GM08714 (cell line): ENCODE measurements at regions not wholly inside any gene's neighbourhood (a gene's known extent, or its start where the extent isn't known, plus 50 kb on each side); places are given as distances from the start of the nearest gene placed in this dataset.

Source experiments
- H3K4me3 ChIP-seq: fragments of 200-500 bp; sonication (Bioruptor generic); 2 replicates; pipeline ENCODE4 v1.5.1; 2014; ENCODE audit warnings: mild to moderate bottlenecking, low read length, inconsistent platforms
- ZNF274 ChIP-seq: IDR thresholded peaks from 2 replicates; pipeline ENCODE4 v1.6.1; 2012; ENCODE audit warnings: mild to moderate bottlenecking, low read depth, low read length

DNA sequence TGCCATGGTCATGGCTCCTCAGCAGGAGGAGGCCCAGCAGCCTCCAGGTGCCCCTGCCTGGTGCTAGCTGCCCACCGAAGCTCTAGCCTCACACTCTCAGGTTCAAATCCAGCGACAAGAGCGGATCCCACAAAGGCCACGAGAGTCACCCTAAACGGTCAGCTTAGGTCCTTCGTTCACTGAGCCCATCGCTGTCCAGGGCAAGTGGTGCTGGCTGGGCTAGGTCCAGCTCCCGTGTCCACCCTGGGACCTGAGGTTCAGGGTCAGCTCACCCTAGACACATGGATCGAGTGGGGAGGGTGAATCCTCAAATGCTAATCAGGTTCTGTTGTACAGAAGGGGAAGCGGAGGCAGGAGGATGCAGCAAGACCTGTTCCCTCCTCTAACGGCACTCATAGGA lies 171.9 kb upstream of the SULF2 start:
- TF ChIP-seq ZNF274 = no peak
- no peak overlapping the region for H3K4me3 ChIP-seq

DNA sequence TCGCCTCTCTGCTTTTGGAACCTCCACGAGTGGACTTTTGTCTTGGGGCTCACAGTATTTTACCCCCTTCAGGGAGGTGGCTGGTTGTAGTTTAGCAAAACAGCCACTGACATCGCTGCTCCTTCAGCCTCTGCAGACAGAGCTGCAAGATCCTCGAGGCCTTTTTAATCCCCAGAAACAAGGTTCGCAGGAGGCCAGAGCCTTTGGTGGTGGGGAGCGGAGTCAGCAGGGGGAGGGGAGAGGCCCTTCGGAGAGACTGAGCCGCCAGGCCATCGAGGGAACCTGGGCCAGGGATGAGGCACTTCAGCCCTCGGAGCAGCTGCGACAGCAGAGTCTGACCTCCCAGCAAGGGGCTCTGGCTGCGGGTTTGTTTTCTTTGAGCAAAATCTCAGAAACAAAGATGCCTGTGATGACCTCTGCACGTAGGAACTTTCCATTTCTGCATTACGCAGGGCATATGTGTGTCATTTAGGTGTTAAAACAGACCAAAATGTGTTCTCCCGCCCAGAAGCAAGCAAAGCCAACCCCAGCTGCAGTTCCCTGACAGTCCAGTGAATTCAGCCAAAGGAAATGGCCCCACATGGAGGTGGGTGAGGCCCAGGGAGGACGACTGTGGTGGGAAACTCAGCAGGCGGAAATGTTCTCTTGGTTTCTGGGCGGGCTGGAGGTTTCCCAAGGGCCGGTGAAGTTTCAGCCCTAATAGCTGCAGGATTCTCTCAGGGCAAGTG lies 171.2 kb upstream of the SULF2 start:
- H3K4me3 ChIP-seq = no peak overlapping the region
- TF ChIP-seq ZNF274 = no peak

DNA sequence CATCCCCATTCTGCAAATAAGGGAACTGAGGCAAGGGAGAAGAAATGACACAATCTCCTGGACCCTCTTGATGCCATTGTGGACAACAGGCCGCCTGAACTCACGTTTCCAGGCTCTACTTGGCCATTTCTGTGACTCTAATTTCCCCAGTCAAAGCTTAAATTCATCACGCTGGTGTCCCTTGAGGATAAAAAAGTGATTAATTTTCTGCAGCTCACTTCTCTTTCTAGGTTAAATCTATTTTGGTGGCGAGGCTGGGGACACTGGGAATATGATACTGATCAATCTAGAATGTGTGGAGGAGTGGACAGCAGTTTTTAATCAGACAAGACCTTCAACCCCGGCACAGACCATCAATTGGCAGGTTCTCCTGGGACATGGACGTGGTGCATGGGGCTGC lies 168.2 kb upstream of the SULF2 start:
- no peak for TF ChIP-seq ZNF274
- no peak overlapping the region for H3K4me3 ChIP-seq

DNA sequence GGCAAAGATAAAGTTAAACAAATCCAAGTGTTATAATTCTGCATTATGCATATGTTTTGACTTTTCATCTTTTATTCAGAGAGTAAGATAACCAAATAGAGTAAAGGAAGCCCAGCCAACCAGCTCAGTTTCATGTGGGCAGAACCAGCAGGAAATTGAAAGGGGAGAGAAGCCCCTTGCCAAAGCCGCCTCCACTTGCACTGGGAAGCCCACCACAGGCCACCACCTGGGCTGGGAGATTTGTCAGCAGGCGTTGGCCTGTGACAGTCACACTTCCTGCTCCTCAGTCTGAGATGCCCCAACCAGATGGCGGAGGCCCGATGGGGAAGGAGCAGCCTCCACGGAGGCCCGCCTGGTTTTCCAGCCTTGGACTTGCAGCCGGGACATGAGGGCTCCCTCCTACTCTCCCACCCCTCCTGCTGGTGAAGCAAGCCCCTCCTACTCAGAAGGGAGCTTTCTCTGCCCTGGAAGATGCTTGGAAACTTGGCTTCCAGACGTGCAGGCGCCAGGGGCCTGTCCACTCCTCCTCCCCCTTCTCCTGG lies 166.8 kb upstream of the SULF2 start:
- TF ChIP-seq ZNF274 = no peak
- no peak overlapping the region for H3K4me3 ChIP-seq

DNA sequence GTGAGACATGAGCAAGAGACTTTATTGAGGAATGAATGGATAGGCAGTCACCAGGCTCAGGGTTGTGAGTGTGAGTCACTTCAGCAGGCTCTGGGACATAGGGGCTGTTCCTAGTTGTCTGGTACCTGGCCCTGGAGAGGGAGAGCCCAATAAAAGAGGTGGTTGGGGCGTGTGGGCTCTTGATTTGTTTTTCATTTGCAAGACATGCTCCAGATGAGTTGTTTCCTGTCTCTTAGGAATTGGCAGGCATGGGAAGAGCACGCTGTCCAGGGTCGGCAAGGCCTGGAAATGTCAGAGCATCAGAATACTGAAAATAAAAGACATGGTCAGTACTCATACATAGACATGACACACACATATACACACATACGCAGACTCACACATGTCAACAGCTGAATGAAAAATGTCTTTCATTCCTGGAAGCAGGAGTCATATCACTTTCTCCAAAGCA lies 166.3 kb upstream of the SULF2 start:
- no peak overlapping the region for H3K4me3 ChIP-seq
- TF ChIP-seq ZNF274 = no peak

DNA sequence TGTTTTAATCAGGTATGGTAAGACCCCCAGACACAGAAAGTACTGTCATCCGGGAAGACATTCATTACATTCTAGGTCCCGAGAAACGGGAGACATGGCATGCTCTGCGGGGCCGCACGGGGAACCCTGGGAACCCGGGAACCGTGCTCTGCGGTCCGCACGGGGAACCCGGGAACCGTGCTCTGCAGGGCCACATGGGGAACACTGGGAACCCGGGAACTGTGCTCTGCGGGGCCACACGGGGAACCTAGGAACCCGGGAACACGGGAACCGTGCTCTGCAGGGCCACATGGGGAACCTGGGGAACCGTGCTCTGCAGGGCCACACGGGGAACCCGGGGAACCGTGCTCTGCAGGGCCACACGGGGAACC lies 165.6 kb upstream of the SULF2 start:
- TF ChIP-seq ZNF274 = no peak
- H3K4me3 ChIP-seq = no peak overlapping the region

DNA sequence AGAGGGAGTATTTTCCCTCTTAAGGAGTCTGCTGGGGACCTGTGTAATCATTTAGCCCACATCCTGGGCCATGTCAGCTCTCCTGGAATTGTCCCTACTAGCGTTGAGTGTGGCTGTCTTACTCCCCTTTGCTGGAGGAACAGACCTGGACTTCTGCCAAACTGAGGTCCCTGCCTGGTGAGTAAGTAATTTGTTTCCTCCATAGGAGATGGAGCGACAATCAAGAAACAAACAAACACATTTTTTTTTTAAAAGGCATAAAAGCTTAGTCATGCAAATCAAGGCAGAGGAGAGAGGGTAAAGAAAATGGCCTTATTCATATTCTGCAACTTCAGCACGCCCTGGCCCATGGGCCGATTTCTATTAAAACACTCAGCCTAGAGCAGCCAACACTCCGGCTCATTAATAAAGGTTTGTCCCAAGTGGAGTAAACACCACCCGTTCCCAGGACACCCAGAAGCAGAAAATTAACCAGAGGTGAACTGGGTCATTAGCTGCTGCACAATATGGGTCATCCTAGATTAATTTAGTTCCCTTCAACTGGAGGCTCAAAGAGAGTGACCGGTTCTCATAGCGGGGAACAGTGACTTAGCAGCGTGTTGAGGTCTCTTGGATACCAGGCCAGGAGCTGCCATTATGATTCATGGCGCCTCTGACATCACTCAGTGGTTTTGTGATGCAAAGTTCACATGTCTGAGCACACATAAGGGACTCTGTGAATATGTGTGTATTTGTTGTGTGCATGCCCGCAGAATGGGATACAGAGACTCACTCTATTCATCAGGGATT lies 165.0 kb upstream of the SULF2 start:
- no peak for TF ChIP-seq ZNF274
- H3K4me3 ChIP-seq = no peak overlapping the region

DNA sequence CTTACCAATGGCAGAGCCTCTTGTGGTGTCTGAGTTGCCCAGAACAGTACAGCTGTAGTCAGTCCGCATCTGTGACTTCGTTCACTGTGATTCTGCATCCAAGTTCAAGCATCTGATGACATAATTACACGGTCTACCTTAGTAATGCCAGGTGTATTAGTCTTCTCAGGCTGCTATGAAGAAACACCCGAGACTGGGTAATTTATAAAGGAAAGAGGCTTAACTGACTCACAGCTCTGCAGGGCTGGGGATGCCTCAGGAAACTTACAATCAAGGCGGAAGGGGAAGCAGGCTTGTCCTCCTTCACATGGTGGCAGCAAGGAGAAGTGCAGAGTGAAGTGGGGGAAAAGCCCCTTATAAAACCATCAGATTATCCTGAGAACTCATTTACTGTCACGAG lies 163.9 kb upstream of the SULF2 start:
- no peak overlapping the region for H3K4me3 ChIP-seq
- TF ChIP-seq ZNF274 = no peak

DNA sequence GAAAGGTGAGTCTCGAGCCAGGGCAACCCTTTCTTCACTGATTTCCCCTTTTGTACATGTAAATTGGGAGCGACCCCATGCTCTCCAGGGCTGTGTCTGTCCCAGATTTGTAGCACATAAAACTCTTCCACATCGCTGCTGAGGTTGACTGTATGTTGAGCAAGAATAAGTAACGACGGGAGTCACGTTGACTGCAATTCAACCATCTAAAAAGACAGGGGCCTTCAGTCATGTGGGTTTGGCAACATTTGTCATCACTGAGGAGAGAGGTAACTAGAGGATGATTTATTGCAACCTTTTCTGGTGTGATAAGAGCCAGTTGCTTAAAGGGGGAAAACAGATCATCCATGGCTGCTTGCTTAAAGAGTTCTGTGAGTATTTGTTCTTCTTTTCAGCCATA lies 159.4 kb upstream of the SULF2 start:
- no peak overlapping the region for H3K4me3 ChIP-seq
- no peak for TF ChIP-seq ZNF274

DNA sequence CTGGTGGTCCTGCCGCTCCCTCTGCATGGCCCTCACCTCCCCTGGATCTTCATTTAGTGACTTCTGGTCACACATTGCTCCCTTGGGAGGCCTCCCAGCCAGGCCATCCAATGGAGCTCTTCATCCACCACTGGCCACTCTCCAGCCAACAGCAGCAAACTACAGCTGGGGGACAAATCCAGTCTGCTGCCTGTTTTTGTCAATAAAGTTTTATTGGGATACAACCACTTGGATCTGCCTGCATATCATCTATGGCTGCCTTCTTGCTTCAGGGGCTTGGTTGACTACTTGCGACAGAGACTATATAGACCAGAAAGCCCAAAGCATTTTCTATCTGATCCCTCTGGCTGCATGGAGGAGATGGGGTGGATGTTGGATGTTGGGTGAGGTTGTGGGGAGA lies 156.6 kb upstream of the SULF2 start:
- no peak overlapping the region for H3K4me3 ChIP-seq
- no peak for TF ChIP-seq ZNF274

DNA sequence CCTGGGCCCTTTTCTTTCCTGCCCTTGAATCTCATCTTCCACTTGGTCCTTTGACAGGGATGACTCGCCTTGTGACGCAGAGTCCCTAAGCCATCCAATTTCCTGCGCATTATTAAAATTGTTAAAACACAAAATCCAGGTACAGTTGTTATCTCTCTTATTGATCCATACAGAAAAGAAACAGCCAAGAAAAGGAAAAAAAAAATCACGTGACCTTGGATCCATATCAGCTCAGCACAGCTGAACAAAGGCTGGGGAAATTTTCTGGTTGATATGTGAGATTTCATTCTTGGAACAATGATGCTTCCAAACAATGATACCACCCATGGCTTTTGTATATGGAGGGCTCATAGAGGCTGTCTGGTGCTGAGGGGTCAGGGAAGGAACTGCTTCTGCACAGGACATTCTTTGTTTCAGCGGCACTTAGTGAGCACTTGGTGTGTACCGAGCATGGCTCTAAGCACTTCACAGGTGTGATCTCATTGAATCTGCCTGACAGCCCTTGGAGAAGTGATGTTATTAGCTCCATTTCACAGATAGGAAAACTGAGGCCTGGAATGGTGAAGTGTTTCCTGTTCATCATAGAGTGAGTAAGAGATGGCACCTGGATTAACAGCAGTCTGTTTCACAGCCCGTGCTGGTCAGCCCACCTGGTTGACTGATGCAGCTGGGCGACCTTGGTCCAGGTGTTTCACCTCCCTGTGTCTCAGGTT lies 155.0 kb upstream of the SULF2 start:
- H3K4me3 ChIP-seq = no peak overlapping the region
- no peak for TF ChIP-seq ZNF274

DNA sequence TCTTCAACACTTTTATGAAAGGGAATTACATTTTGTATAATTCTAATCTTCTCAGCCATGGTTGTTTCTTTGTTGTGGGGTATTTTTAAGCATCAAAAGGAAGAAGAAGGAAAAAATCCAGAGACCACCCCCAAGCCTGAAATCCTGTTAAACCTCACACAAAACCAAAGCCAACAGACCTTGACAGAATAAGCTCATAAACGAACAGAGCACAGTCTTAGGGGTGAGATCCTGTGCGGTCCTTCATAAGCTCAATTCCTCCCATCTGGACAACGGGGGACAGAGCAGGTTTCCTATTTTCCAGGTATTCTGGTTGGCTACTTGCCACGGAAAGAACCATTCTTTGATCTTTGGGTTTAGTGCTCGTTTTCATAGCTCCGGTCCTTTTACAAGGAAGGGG lies 151.3 kb upstream of the SULF2 start:
- H3K4me3 ChIP-seq = no peak overlapping the region
- TF ChIP-seq ZNF274 = no peak

DNA sequence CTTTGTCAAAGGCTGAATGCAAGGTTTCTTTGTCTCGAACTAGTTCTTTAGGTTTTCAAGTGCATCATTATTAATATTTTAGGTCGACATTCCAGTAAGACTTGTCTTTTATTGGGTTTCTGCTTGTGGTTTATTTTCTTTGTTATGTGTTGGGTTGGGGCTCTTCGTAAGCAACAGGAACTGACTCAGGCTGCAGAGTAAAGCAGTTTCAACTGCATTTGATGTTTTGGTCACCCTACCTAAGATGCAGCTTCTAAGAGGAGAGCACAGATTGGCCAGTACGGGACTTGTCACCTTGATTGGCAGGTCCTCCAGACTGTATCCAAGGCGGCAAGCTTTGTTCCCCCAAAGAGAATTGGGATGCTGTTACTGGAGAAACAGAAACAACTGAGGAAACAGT lies 149.5 kb upstream of the SULF2 start:
- no peak overlapping the region for H3K4me3 ChIP-seq
- TF ChIP-seq ZNF274 = no peak

DNA sequence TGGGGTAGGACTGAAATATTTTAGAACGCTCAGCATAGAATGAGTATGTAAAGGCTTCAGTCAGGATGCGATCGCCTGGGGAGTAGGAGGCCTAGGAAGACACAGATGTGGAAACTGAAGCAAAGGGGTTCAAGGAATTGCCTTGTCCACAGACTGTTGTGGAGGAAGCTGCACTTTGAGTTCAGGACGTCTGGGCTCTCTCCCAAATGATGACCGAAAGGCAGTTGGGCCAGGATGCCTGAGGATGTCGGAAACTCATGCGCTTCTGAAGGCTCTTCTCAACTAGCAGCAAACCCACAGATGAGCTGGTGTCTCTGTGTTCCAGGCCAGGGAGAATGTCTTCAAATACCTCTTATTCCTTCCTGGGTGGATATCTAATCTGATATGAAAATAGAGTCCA lies 146.2 kb upstream of the SULF2 start:
- no peak for TF ChIP-seq ZNF274

More for the DNA sequence above, 146.2 kb upstream of the SULF2 start:
- H3K4me3 ChIP-seq = no peak overlapping the region
